ENCODE measurements at regions not wholly inside any gene's neighbourhood (a gene's known extent, or its start where the extent isn't known, plus 50 kb on each side); places are given as distances from the start of the nearest gene placed in this dataset.

GRCh38 chr15:37576952-37577351, 357.5 kb upstream of the TMCO5A start:
- no peaks in the 10 kb centered on the region for H3K4me1 ChIP-seq (replicated peaks)
- no peak for TF ChIP-seq POLR2A (IDR thresholded peaks at IDR 0.05)
- TF ChIP-seq POLR2AphosphoS5 (IDR thresholded peaks at IDR 0.05) = no peak
- TF ChIP-seq CTCF (IDR thresholded peaks at IDR 0.05) = no peak
- H3K36me3 ChIP-seq = no peaks in the 10 kb centered on the region
- intact Hi-C loops (cut with DNase I) = no loop called here
- DNase-seq (ENCODE audit: low spot score) = no peak
- H3K27ac ChIP-seq = no peak overlapping the region
- H3K4me3 ChIP-seq = no peak overlapping the region
- H3K27me3 ChIP-seq (replicated peaks; ENCODE audit: insufficient read depth) = no peaks in the 10 kb centered on the region
- WGBS = 79% methylated on average over 2 of the region's 2 CpGs
- no peaks in the 10 kb centered on the region for H3K9me3 ChIP-seq

- Histone ChIP-seq H3K4me1 (replicated peaks) (no peaks in the 10 kb centered on the region), H3K4me3 (no peak overlapping the region)
- WGBS = 95% methylated on average over 23 of the region's 25 CpGs
Measured at GRCh38 chr15:37581866-37582532, 352.4 kb upstream of the TMCO5A start.

GRCh38 chr15:37582852-37583251, 351.6 kb upstream of the TMCO5A start:
- Histone ChIP-seq H3K4me3 (no peak overlapping the region), H3K27ac (no peak overlapping the region), H3K4me1 (replicated peaks) (no peaks in the 10 kb centered on the region), H3K36me3 (no peaks in the 10 kb centered on the region), H3K9me3 (no peaks in the 10 kb centered on the region), H3K27me3 (replicated peaks; ENCODE audit: insufficient read depth) (no peaks in the 10 kb centered on the region)
- DNase-seq (ENCODE audit: low spot score) = no peak
- TF ChIP-seq POLR2AphosphoS5 (IDR thresholded peaks at IDR 0.05) = no peak
- TF ChIP-seq CTCF (IDR thresholded peaks at IDR 0.05) = no peak
- TF ChIP-seq POLR2A (IDR thresholded peaks at IDR 0.05) = no peak
- intact Hi-C loops (cut with DNase I) = no loop called here
- WGBS = 94% methylated on average over 5 of the region's 5 CpGs

More at GRCh38 chr15:37581866-37582532, 352.4 kb upstream of the TMCO5A start:
- Histone ChIP-seq H3K27ac (no peak overlapping the region), H3K9me3 (no peaks in the 10 kb centered on the region), H3K36me3 (no peaks in the 10 kb centered on the region), H3K27me3 (replicated peaks; ENCODE audit: insufficient read depth) (no peaks in the 10 kb centered on the region)
- TF ChIP-seq POLR2A (IDR thresholded peaks at IDR 0.05) (no peak), POLR2AphosphoS5 (IDR thresholded peaks at IDR 0.05) (no peak), CTCF (IDR thresholded peaks at IDR 0.05) (no peak)
- intact Hi-C loops (cut with DNase I) = no loop called here
- DNase-seq (ENCODE audit: low spot score) = no peak

- no peaks in the 10 kb centered on the region for H3K9me3 ChIP-seq
- intact Hi-C loops (cut with DNase I) = no loop called here
- H3K27me3 ChIP-seq (replicated peaks; ENCODE audit: insufficient read depth) = no peaks in the 10 kb centered on the region
- WGBS = 92% methylated on average over 10 of the region's 10 CpGs
- no peak for DNase-seq (ENCODE audit: low spot score)
- no peaks in the 10 kb centered on the region for H3K36me3 ChIP-seq
- no peak overlapping the region for H3K27ac ChIP-seq
- H3K4me1 ChIP-seq (replicated peaks) = no peaks in the 10 kb centered on the region
- no peak overlapping the region for H3K4me3 ChIP-seq
- no peak for TF ChIP-seq CTCF (IDR thresholded peaks at IDR 0.05)
Measured at GRCh38 chr15:37586011-37586583, 348.3 kb upstream of the TMCO5A start.

GRCh38 chr15:37586976-37587375, 347.5 kb upstream of the TMCO5A start:
- Histone ChIP-seq H3K27ac (no peak overlapping the region), H3K36me3 (no peaks in the 10 kb centered on the region), H3K9me3 (no peaks in the 10 kb centered on the region), H3K4me1 (replicated peaks) (no peaks in the 10 kb centered on the region), H3K27me3 (replicated peaks; ENCODE audit: insufficient read depth) (no peaks in the 10 kb centered on the region), H3K4me3 (no peak overlapping the region)
- 67% methylated on average over 7 of the region's 7 CpGs for WGBS
- TF ChIP-seq POLR2A (IDR thresholded peaks at IDR 0.05) (no peak), CTCF (IDR thresholded peaks at IDR 0.05) (no peak), POLR2AphosphoS5 (IDR thresholded peaks at IDR 0.05) (no peak)
- intact Hi-C loops (cut with DNase I) = no loop called here
- no peak for DNase-seq (ENCODE audit: low spot score)

Data from prostate gland (tissue), 2 donors.